ENCODE measurements at regions not wholly inside any gene's neighbourhood (a gene's known extent, or its start where the extent isn't known, plus 50 kb on each side); places are given as distances from the start of the nearest gene placed in this dataset.

GRCh38 chr2:204150721-204151120, 214.2 kb downstream of the ICOS start:
- no peak for TF ChIP-seq EZH2phosphoT487 (conservative IDR thresholded peaks at IDR 0.05; ENCODE audit: low read length)
- TF ChIP-seq, protein P1, sequence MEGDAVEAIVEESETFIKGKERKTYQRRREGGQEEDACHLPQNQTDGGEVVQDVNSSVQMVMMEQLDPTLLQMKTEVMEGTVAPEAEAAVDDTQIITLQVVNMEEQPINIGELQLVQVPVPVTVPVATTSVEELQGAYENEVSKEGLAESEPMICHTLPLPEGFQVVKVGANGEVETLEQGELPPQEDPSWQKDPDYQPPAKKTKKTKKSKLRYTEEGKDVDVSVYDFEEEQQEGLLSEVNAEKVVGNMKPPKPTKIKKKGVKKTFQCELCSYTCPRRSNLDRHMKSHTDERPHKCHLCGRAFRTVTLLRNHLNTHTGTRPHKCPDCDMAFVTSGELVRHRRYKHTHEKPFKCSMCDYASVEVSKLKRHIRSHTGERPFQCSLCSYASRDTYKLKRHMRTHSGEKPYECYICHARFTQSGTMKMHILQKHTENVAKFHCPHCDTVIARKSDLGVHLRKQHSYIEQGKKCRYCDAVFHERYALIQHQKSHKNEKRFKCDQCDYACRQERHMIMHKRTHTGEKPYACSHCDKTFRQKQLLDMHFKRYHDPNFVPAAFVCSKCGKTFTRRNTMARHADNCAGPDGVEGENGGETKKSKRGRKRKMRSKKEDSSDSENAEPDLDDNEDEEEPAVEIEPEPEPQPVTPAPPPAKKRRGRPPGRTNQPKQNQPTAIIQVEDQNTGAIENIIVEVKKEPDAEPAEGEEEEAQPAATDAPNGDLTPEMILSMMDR (IDR thresholded peaks at IDR 0.05; ENCODE audit: insufficient read depth, low read length, poor library complexity, severe bottlenecking): no peak
